ENCODE measurements at regions not wholly inside any gene's neighbourhood (a gene's known extent, or its start where the extent isn't known, plus 50 kb on each side); places are given as distances from the start of the nearest gene placed in this dataset.

DNA sequence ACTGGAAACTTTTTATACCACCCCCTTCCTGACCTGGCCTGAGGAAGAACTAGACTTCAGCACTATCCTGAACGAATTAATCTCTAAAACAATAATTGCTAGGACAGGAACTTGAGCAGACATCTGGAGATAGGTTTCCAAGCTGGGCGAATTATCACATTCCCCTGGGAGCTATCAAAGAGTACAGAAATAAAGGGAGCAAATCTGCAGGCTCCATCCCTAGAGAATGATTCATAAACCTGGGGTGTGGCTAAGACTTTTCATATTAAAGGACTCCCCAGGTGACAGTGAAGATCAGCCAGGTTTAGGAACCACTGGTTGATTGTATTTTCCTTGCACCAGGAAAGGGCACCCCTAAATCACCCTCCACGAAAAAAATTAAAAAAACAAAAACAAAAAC is 105.6 kb upstream of the NOL4 start:
- TF ChIP-seq POLR2AphosphoS5 (IDR thresholded peaks at IDR 0.05; ENCODE audit: low read depth, low read length) = no peak
- no peak for TF ChIP-seq POLR2A (IDR thresholded peaks at IDR 0.05; ENCODE audit: low read depth, low read length)

Measured in GM12892 (cell line).